Glutamatergic neuron (in vitro differentiated cells): ENCODE measurements at regions not wholly inside any gene's neighbourhood (a gene's known extent, or its start where the extent isn't known, plus 50 kb on each side); places are given as distances from the start of the nearest gene placed in this dataset.

Experiments used
- DNase-seq: peaks from one replicate; pipeline ENCODE4 v3.0.0; 2022
- H3K27ac Mint-ChIP-seq: one replicate; pipeline ENCODE4 v1.8.0; 2020; ENCODE audit warnings: mild to moderate bottlenecking, mixed read lengths, inconsistent platforms; ENCODE audit not compliant: unreplicated experiment
- H3K27me3 Mint-ChIP-seq: one replicate; pipeline ENCODE4 v1.8.0; 2020; ENCODE audit warnings: mild to moderate bottlenecking, moderate library complexity, mixed read lengths, inconsistent platforms; ENCODE audit not compliant: unreplicated experiment
- H3K36me3 Mint-ChIP-seq: one replicate; pipeline ENCODE4 v1.8.0; 2020; ENCODE audit warnings: mild to moderate bottlenecking, mixed read lengths, inconsistent platforms; ENCODE audit not compliant: unreplicated experiment
- H3K4me1 Mint-ChIP-seq: one replicate; pipeline ENCODE4 v1.8.0; 2020; ENCODE audit warnings: mild to moderate bottlenecking, low read depth, mixed read lengths, inconsistent platforms; ENCODE audit not compliant: unreplicated experiment
- H3K4me3 Mint-ChIP-seq: one replicate; pipeline ENCODE4 v1.8.0; 2020; ENCODE audit warnings: mild to moderate bottlenecking, mixed read lengths, inconsistent platforms; ENCODE audit not compliant: unreplicated experiment
- H3K9me3 Mint-ChIP-seq: one replicate; pipeline ENCODE4 v1.8.0; 2020; ENCODE audit warnings: mild to moderate bottlenecking, moderate library complexity, mixed read lengths, inconsistent platforms; ENCODE audit not compliant: unreplicated experiment
- CTCF ChIP-seq: fragments of 200-600 bp; sonication (generic); IDR thresholded peaks from one replicate; pipeline ENCODE4 v1.5.0; 2021; ENCODE audit not compliant: partially characterized antibody, unreplicated experiment

GRCh38 chr9:102796244-102796643 lies 198.9 kb upstream of the CYLC2 start:
- DNase-seq: no peak
- no peak for TF ChIP-seq CTCF
- Mint-ChIP-seq H3K9me3 (no peaks in the 10 kb centered on the region), H3K4me3 (no peak overlapping the region), H3K27me3 (peaks cover 1% of the 10 kb centered on the region), H3K36me3 (no peaks in the 10 kb centered on the region), H3K27ac (no peak overlapping the region), H3K4me1 (no peaks in the 10 kb centered on the region)

- H3K4me3 Mint-ChIP-seq: no peak overlapping the region
- no peaks in the 10 kb centered on the region for H3K36me3 Mint-ChIP-seq
- DNase-seq: no peak
- H3K27ac Mint-ChIP-seq: no peak overlapping the region
- H3K27me3 Mint-ChIP-seq: peaks cover 1% of the 10 kb centered on the region
- no peaks in the 10 kb centered on the region for H3K4me1 Mint-ChIP-seq
- TF ChIP-seq CTCF: no peak
- H3K9me3 Mint-ChIP-seq: no peaks in the 10 kb centered on the region
Observed at GRCh38 chr9:102795532-102795931, 199.6 kb upstream of the CYLC2 start.

- TF ChIP-seq CTCF: no peak
- no peaks in the 10 kb centered on the region for H3K27me3 Mint-ChIP-seq
- no peak for DNase-seq
- no peak overlapping the region for H3K4me3 Mint-ChIP-seq
- H3K9me3 Mint-ChIP-seq: no peaks in the 10 kb centered on the region
- H3K27ac Mint-ChIP-seq: no peak overlapping the region
- H3K36me3 Mint-ChIP-seq: no peaks in the 10 kb centered on the region
- peaks cover 5% of the 10 kb centered on the region for H3K4me1 Mint-ChIP-seq
Observed at GRCh38 chr9:102779356-102779755, 215.8 kb upstream of the CYLC2 start.

- no peaks in the 10 kb centered on the region for H3K27me3 Mint-ChIP-seq
- H3K4me3 Mint-ChIP-seq: no peak overlapping the region
Observed at GRCh38 chr9:102778746-102779145, 216.4 kb upstream of the CYLC2 start.

GRCh38 chr9:102770704-102771103 lies 224.4 kb upstream of the CYLC2 start:
- peaks cover 8% of the 10 kb centered on the region for H3K4me1 Mint-ChIP-seq
- no peak for TF ChIP-seq CTCF
- no peak overlapping the region for H3K27ac Mint-ChIP-seq
- peaks cover 2% of the 10 kb centered on the region for H3K27me3 Mint-ChIP-seq
- peaks cover 2% of the 10 kb centered on the region for H3K9me3 Mint-ChIP-seq
- DNase-seq: no peak
- no peaks in the 10 kb centered on the region for H3K36me3 Mint-ChIP-seq
- no peak overlapping the region for H3K4me3 Mint-ChIP-seq

More at GRCh38 chr9:102778746-102779145, 216.4 kb upstream of the CYLC2 start:
- TF ChIP-seq CTCF: no peak
- no peak overlapping the region for H3K27ac Mint-ChIP-seq
- peaks cover 5% of the 10 kb centered on the region for H3K4me1 Mint-ChIP-seq
- no peak for DNase-seq
- no peaks in the 10 kb centered on the region for H3K9me3 Mint-ChIP-seq
- H3K36me3 Mint-ChIP-seq: no peaks in the 10 kb centered on the region
